ENCODE measurements at regions not wholly inside any gene's neighbourhood (a gene's known extent, or its start where the extent isn't known, plus 50 kb on each side); places are given as distances from the start of the nearest gene placed in this dataset.

GRCh38 chr7:18440934-18441333, 54.6 kb upstream of the HDAC9 start:
- TF ChIP-seq POLR2A (IDR thresholded peaks at IDR 0.05) = no peak
- no peak for TF ChIP-seq CTCF (IDR thresholded peaks at IDR 0.05)

Measured in tibial nerve (tissue), 3 donors.